GM12878 (cell line): ENCODE measurements at regions not wholly inside any gene's neighbourhood (a gene's known extent, or its start where the extent isn't known, plus 50 kb on each side); places are given as distances from the start of the nearest gene placed in this dataset.

Experiments used
- CHD1 ChIP-seq: IDR thresholded peaks from 2 replicates; pipeline ENCODE4 v1.6.1; 2012; ENCODE audit warnings: low read depth, low read length, improper control_type of control experiment
- HCFC1 ChIP-seq: fragments of 150-350 bp; IDR thresholded peaks from 2 replicates; pipeline ENCODE4 v1.6.1; 2014; ENCODE audit warnings: low read length
- NFYA ChIP-seq: IDR thresholded peaks from 2 replicates; pipeline ENCODE4 v1.6.1; 2011; ENCODE audit warnings: low read depth, mild to moderate bottlenecking, low read length, improper control_type of control experiment, borderline replicate concordance
- NFYB ChIP-seq: IDR thresholded peaks from 2 replicates; pipeline ENCODE4 v1.6.1; 2011; ENCODE audit warnings: low read depth, mild to moderate bottlenecking, low read length, improper control_type of control experiment, moderate library complexity; ENCODE audit not compliant: insufficient read depth
- SREBF1 ChIP-seq: IDR thresholded peaks from 2 replicates; pipeline ENCODE4 v1.6.1; 2012; ENCODE audit warnings: mild to moderate bottlenecking, low read length
- STAT1 ChIP-seq: fragments of 450-650 bp; conservative IDR thresholded peaks from 2 replicates; pipeline ENCODE4 v1.6.1; 2014; ENCODE audit warnings: antibody characterized with exemption, mild to moderate bottlenecking
- SUPT20H ChIP-seq: IDR thresholded peaks from 2 replicates; pipeline ENCODE4 v1.6.1; 2011; ENCODE audit warnings: low read depth, mild to moderate bottlenecking, low read length, moderate library complexity, borderline replicate concordance; ENCODE audit not compliant: control insufficient read depth
- ZZZ3 ChIP-seq: IDR thresholded peaks from 2 replicates; pipeline ENCODE4 v1.6.1; 2011; ENCODE audit warnings: low read depth; ENCODE audit not compliant: control insufficient read depth, insufficient read length
- TF ChIP-seq, protein P1 (sequence below): fragments of 450-650 bp; formaldehyde crosslinking; IDR thresholded peaks from 2 replicates; pipeline ENCODE4 v1.4.0; 2020; ENCODE audit warnings: mild to moderate bottlenecking, moderate library complexity
- TF ChIP-seq, protein P2 (sequence below): fragments of 450-650 bp; IDR thresholded peaks from 2 replicates; pipeline ENCODE4 v1.6.1; 2017; ENCODE audit warnings: mild to moderate bottlenecking
- TF ChIP-seq, protein P3 (sequence below): IDR thresholded peaks from 2 replicates; pipeline ENCODE4 v1.6.1; 2011; ENCODE audit warnings: borderline replicate concordance, low read depth, mild to moderate bottlenecking, moderate library complexity, mixed read lengths, low read length; ENCODE audit not compliant: insufficient read depth; ENCODE audit errors: extremely low read length

DNA sequence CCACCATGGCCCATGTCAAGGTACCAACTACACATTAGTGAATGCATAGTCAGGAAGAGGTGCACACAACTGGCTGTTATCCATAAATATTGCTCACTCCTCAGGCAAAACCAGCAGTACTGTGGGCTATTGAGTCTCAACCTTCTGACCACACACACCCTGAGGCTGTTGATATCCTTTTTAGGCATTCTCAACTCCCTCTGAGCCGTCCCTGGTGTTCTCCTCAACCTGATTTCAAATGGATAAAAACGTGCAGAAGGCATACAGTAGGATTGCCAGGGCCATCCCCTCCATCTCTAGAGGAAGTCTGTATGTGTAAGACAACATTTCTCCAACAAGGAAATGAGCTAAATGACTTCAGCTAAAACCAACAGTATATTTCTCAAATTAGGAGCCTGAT lies 98.7 kb upstream of the KLHL13 start (continued):
- TF ChIP-seq, protein P1, sequence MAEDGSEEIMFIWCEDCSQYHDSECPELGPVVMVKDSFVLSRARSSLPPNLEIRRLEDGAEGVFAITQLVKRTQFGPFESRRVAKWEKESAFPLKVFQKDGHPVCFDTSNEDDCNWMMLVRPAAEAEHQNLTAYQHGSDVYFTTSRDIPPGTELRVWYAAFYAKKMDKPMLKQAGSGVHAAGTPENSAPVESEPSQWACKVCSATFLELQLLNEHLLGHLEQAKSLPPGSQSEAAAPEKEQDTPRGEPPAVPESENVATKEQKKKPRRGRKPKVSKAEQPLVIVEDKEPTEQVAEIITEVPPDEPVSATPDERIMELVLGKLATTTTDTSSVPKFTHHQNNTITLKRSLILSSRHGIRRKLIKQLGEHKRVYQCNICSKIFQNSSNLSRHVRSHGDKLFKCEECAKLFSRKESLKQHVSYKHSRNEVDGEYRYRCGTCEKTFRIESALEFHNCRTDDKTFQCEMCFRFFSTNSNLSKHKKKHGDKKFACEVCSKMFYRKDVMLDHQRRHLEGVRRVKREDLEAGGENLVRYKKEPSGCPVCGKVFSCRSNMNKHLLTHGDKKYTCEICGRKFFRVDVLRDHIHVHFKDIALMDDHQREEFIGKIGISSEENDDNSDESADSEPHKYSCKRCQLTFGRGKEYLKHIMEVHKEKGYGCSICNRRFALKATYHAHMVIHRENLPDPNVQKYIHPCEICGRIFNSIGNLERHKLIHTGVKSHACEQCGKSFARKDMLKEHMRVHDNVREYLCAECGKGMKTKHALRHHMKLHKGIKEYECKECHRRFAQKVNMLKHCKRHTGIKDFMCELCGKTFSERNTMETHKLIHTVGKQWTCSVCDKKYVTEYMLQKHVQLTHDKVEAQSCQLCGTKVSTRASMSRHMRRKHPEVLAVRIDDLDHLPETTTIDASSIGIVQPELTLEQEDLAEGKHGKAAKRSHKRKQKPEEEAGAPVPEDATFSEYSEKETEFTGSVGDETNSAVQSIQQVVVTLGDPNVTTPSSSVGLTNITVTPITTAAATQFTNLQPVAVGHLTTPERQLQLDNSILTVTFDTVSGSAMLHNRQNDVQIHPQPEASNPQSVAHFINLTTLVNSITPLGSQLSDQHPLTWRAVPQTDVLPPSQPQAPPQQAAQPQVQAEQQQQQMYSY = no peak
- TF ChIP-seq, protein P2, sequence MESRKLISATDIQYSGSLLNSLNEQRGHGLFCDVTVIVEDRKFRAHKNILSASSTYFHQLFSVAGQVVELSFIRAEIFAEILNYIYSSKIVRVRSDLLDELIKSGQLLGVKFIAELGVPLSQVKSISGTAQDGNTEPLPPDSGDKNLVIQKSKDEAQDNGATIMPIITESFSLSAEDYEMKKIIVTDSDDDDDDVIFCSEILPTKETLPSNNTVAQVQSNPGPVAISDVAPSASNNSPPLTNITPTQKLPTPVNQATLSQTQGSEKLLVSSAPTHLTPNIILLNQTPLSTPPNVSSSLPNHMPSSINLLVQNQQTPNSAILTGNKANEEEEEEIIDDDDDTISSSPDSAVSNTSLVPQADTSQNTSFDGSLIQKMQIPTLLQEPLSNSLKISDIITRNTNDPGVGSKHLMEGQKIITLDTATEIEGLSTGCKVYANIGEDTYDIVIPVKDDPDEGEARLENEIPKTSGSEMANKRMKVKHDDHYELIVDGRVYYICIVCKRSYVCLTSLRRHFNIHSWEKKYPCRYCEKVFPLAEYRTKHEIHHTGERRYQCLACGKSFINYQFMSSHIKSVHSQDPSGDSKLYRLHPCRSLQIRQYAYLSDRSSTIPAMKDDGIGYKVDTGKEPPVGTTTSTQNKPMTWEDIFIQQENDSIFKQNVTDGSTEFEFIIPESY = no peak
- TF ChIP-seq ZZZ3 (no peak), CHD1 (no peak), STAT1 (no peak), HCFC1 (no peak), SREBF1 (no peak), SUPT20H (no peak), NFYA (no peak), NFYB (no peak)
- TF ChIP-seq, protein P3, sequence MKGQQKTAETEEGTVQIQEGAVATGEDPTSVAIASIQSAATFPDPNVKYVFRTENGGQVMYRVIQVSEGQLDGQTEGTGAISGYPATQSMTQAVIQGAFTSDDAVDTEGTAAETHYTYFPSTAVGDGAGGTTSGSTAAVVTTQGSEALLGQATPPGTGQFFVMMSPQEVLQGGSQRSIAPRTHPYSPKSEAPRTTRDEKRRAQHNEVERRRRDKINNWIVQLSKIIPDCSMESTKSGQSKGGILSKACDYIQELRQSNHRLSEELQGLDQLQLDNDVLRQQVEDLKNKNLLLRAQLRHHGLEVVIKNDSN = no peak
